ENCODE measurements at regions not wholly inside any gene's neighbourhood (a gene's known extent, or its start where the extent isn't known, plus 50 kb on each side); places are given as distances from the start of the nearest gene placed in this dataset.

DNA sequence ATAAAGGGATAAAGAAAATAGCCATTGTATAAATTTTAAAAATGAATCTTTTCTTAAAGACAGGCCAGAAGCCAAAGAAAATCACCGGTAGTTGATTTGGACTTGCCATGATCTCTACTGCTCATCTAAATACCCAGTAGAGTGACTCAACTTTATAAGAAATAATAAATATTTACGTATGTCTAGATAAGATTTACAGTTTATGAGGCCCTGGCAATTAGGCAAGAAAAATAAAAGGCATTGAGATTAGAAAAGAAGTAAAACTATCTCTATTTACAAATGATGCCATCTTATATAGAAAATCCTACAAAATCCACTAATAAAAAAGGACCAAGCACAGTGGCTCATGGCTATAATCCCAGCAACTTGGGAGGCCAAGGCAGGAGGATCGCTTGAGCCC is 765.5 kb upstream of the HTR2C start:
- H3K27me3 ChIP-seq: no peaks in the 10 kb centered on the region
- intact Hi-C loops (cut with DNase I; ENCODE audit: low total_unique reads): no loop called here
- H3K4me3 ChIP-seq: no peak overlapping the region
- TF ChIP-seq POLR2A (IDR thresholded peaks at IDR 0.05): no peak
- TF ChIP-seq EP300 (IDR thresholded peaks at IDR 0.05; ENCODE audit: low read depth): no peak
- TF ChIP-seq POLR2AphosphoS5 (IDR thresholded peaks at IDR 0.05): no peak
- TF ChIP-seq, protein P1, sequence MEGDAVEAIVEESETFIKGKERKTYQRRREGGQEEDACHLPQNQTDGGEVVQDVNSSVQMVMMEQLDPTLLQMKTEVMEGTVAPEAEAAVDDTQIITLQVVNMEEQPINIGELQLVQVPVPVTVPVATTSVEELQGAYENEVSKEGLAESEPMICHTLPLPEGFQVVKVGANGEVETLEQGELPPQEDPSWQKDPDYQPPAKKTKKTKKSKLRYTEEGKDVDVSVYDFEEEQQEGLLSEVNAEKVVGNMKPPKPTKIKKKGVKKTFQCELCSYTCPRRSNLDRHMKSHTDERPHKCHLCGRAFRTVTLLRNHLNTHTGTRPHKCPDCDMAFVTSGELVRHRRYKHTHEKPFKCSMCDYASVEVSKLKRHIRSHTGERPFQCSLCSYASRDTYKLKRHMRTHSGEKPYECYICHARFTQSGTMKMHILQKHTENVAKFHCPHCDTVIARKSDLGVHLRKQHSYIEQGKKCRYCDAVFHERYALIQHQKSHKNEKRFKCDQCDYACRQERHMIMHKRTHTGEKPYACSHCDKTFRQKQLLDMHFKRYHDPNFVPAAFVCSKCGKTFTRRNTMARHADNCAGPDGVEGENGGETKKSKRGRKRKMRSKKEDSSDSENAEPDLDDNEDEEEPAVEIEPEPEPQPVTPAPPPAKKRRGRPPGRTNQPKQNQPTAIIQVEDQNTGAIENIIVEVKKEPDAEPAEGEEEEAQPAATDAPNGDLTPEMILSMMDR (IDR thresholded peaks at IDR 0.05): no peak
- 75 to 87% methylated on average over 3 of the region's 3 CpGs for WGBS, 2 donors (ENCODE audit: low coverage in 1 of 2)
- no peaks in the 10 kb centered on the region for H3K4me1 ChIP-seq
- H3K9me3 ChIP-seq: no peaks in the 10 kb centered on the region
- H3K36me3 ChIP-seq: no peaks in the 10 kb centered on the region
- H3K27ac ChIP-seq: no peak overlapping the region
- no peak for DNase-seq
- in situ Hi-C loops (cut with MboI; ENCODE audit: low pct_ligation_motif_present in 1 of 4, low pct_unique_long_range_greater_than_20kb in 1 of 4, low sequenced_read_pairs in 3 of 4): no loop called here

- in situ Hi-C loops (cut with MboI; ENCODE audit: low pct_ligation_motif_present in 1 of 4, low pct_unique_long_range_greater_than_20kb in 1 of 4, low sequenced_read_pairs in 3 of 4) (no loop called here), intact Hi-C loops (cut with DNase I; ENCODE audit: low total_unique reads) (no loop called here)
- WGBS, 2 donors (ENCODE audit: low coverage in 1 of 2): 72% methylated on average over 3 of the region's 3 CpGs; no CpG with 5 or more reads in 1 of the 2 donors
- Histone ChIP-seq H3K27me3 (no peaks in the 10 kb centered on the region), H3K4me3 (no peak overlapping the region), H3K27ac (no peak overlapping the region), H3K36me3 (no peaks in the 10 kb centered on the region), H3K9me3 (no peaks in the 10 kb centered on the region), H3K4me1 (no peaks in the 10 kb centered on the region)
- TF ChIP-seq POLR2A (IDR thresholded peaks at IDR 0.05): no peak
- TF ChIP-seq, protein P1 (IDR thresholded peaks at IDR 0.05): no peak
- no peak for TF ChIP-seq POLR2AphosphoS5 (IDR thresholded peaks at IDR 0.05)
- TF ChIP-seq EP300 (IDR thresholded peaks at IDR 0.05; ENCODE audit: low read depth): no peak
- no peak for DNase-seq
These were observed 779.1 kb upstream of the HTR2C start for GRCh38 chrX:113804819-113805218.

- no peak overlapping the region for H3K27ac ChIP-seq
- in situ Hi-C loops (cut with MboI; ENCODE audit: low pct_ligation_motif_present in 1 of 4, low pct_unique_long_range_greater_than_20kb in 1 of 4, low sequenced_read_pairs in 3 of 4) (no loop called here), intact Hi-C loops (cut with DNase I; ENCODE audit: low total_unique reads) (no loop called here)
- 55% methylated on average over 3 of the region's 3 CpGs; no CpG with 5 or more reads in 1 of the 2 donors for whole genome bisulfite sequencing, 2 donors (ENCODE audit: low coverage in 1 of 2)
- TF ChIP-seq, protein P1 (IDR thresholded peaks at IDR 0.05): no peak
- TF ChIP-seq POLR2A (IDR thresholded peaks at IDR 0.05) (no peak), POLR2AphosphoS5 (IDR thresholded peaks at IDR 0.05) (no peak), EP300 (IDR thresholded peaks at IDR 0.05; ENCODE audit: low read depth) (no peak)
- H3K9me3 ChIP-seq: no peaks in the 10 kb centered on the region
- no peaks in the 10 kb centered on the region for H3K27me3 ChIP-seq
- no peaks in the 10 kb centered on the region for H3K4me1 ChIP-seq
- no peak for DNase-seq
- no peaks in the 10 kb centered on the region for H3K36me3 ChIP-seq
- no peak overlapping the region for H3K4me3 ChIP-seq
These were observed 779.6 kb upstream of the HTR2C start for GRCh38 chrX:113804291-113804690.

- TF ChIP-seq, protein P1 (IDR thresholded peaks at IDR 0.05): no peak
- no peak for TF ChIP-seq EP300 (IDR thresholded peaks at IDR 0.05; ENCODE audit: low read depth)
- no peak for TF ChIP-seq POLR2A (IDR thresholded peaks at IDR 0.05)
- TF ChIP-seq POLR2AphosphoS5 (IDR thresholded peaks at IDR 0.05): no peak
- no peaks in the 10 kb centered on the region for H3K4me1 ChIP-seq
- in situ Hi-C loops (cut with MboI; ENCODE audit: low pct_ligation_motif_present in 1 of 4, low pct_unique_long_range_greater_than_20kb in 1 of 4, low sequenced_read_pairs in 3 of 4): no loop called here
- no peaks in the 10 kb centered on the region for H3K36me3 ChIP-seq
- no peak overlapping the region for H3K27ac ChIP-seq
- WGBS, 2 donors (ENCODE audit: low coverage in 1 of 2): 50 to 75% methylated on average over 1 to 4 of the region's 4 CpGs
- no peak for DNase-seq
- no peaks in the 10 kb centered on the region for H3K9me3 ChIP-seq
- H3K27me3 ChIP-seq: no peaks in the 10 kb centered on the region
- intact Hi-C loops (cut with DNase I; ENCODE audit: low total_unique reads): no loop called here
- H3K4me3 ChIP-seq: no peak overlapping the region
These were observed 781.0 kb upstream of the HTR2C start for GRCh38 chrX:113802837-113803236.
